Esophagus squamous epithelium (tissue), 4 donors: ENCODE measurements at regions not wholly inside any gene's neighbourhood (a gene's known extent, or its start where the extent isn't known, plus 50 kb on each side); places are given as distances from the start of the nearest gene placed in this dataset.

Experiments used
- POLR2A ChIP-seq, 4 donors: fragments of 450-650 bp; IDR thresholded peaks; one replicate each; pipeline ENCODE4 v1.6.1; 2017; ENCODE audit warnings: antibody characterized with exemption in 4 of 4, mild to moderate bottlenecking in 4 of 4, moderate library complexity in 3 of 4
- TF ChIP-seq, protein P1 (sequence below), 6 experiments: fragments of 450-650 bp in 4 of 6; fragments of 200-600 bp in 2 of 6; sonication (generic) in 2 of 6; IDR thresholded peaks; one replicate each; pipeline ENCODE4 v1.5.1; 2016 to 2019; ENCODE audit warnings: antibody characterized with exemption in 6 of 6, mild to moderate bottlenecking in 4 of 6, moderate library complexity in 4 of 6

DNA sequence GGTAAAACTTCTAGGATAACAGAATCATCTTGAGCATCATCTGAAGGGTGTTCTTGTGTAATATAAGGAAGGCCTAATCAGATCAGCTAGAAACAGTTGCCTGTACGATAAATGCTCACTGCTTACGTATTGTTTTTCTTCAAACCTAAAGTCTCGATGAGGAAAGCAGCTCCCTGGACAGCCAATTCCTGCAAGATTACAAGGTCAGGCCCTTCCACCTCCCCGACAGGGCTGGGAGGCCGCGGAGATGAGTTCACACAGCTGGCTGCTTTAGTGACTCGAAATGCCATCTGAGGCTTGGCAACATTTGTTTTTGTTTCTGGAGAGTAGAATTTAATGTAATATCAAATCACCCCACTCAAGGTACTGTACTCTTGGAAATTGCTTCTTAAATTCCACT lies 95.1 kb upstream of the PFKP start:
- TF ChIP-seq, protein P1, sequence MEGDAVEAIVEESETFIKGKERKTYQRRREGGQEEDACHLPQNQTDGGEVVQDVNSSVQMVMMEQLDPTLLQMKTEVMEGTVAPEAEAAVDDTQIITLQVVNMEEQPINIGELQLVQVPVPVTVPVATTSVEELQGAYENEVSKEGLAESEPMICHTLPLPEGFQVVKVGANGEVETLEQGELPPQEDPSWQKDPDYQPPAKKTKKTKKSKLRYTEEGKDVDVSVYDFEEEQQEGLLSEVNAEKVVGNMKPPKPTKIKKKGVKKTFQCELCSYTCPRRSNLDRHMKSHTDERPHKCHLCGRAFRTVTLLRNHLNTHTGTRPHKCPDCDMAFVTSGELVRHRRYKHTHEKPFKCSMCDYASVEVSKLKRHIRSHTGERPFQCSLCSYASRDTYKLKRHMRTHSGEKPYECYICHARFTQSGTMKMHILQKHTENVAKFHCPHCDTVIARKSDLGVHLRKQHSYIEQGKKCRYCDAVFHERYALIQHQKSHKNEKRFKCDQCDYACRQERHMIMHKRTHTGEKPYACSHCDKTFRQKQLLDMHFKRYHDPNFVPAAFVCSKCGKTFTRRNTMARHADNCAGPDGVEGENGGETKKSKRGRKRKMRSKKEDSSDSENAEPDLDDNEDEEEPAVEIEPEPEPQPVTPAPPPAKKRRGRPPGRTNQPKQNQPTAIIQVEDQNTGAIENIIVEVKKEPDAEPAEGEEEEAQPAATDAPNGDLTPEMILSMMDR (IDR thresholded peaks at IDR 0.05) = no peak
- TF ChIP-seq POLR2A (IDR thresholded peaks at IDR 0.05) = no peak
